AG09309 (cell line): ENCODE measurements at regions not wholly inside any gene's neighbourhood (a gene's known extent, or its start where the extent isn't known, plus 50 kb on each side); places are given as distances from the start of the nearest gene placed in this dataset.

ENCODE experiments used
- DNase-seq: peaks from one replicate; pipeline ENCODE4 v3.0.0-alpha.2; 2010; ENCODE audit warnings: low read depth
- H3K4me3 ChIP-seq: 2 replicates; pipeline ENCODE4 v1.5.1; 2011; ENCODE audit warnings: mild to moderate bottlenecking, low read depth, low read length, moderate library complexity; ENCODE audit not compliant: control insufficient read depth
- TF ChIP-seq, protein P1 (sequence below): IDR thresholded peaks from 2 replicates; pipeline ENCODE4 v1.5.1; 2011; ENCODE audit warnings: mild to moderate bottlenecking, low read depth, low read length, inconsistent platforms; ENCODE audit not compliant: insufficient read depth, control insufficient read depth; ENCODE audit errors: missing control alignments

DNA sequence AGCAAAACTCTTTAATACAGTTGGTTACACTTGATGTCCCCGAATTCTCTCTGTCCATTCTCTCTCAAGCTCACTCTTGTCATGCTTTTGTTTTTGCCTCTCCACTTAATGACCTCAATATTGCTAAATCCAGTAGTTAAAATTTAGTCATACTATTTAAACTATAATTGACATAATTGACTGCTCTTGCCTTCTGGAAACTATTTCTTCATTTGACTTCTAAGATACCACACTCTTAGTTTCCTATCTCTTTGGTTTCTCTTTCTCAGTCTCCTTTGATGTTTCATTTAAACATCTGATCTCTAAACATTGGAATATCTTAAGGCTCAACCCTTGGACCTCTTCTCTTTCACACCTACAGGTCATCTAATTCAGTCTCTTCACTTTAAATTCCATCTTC lies 211.3 kb downstream of the COG6 start:
- no peak for DNase-seq
- TF ChIP-seq, protein P1, sequence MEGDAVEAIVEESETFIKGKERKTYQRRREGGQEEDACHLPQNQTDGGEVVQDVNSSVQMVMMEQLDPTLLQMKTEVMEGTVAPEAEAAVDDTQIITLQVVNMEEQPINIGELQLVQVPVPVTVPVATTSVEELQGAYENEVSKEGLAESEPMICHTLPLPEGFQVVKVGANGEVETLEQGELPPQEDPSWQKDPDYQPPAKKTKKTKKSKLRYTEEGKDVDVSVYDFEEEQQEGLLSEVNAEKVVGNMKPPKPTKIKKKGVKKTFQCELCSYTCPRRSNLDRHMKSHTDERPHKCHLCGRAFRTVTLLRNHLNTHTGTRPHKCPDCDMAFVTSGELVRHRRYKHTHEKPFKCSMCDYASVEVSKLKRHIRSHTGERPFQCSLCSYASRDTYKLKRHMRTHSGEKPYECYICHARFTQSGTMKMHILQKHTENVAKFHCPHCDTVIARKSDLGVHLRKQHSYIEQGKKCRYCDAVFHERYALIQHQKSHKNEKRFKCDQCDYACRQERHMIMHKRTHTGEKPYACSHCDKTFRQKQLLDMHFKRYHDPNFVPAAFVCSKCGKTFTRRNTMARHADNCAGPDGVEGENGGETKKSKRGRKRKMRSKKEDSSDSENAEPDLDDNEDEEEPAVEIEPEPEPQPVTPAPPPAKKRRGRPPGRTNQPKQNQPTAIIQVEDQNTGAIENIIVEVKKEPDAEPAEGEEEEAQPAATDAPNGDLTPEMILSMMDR: no peak
- no peak overlapping the region for H3K4me3 ChIP-seq

DNA sequence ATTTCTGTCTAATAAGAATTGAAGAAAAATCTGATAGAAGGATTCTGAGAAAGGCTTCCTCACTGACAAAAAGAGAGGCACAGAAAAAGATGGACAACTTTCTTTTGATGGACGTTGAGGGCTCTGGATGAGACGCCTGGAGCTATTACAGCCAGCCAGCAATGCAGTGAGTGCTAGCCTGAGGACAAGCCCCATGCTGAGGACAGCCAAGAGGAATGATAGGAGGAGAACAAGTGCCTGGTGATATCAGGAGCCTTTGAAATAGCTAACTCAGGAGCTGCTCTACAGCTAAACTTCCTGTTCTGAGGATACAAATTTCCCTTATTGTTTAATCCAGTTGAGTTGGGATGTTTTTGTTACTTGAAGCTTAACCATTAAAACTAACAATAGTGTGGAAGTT lies 212.3 kb downstream of the COG6 start:
- TF ChIP-seq, protein P1: no peak
- no peak for DNase-seq

DNA sequence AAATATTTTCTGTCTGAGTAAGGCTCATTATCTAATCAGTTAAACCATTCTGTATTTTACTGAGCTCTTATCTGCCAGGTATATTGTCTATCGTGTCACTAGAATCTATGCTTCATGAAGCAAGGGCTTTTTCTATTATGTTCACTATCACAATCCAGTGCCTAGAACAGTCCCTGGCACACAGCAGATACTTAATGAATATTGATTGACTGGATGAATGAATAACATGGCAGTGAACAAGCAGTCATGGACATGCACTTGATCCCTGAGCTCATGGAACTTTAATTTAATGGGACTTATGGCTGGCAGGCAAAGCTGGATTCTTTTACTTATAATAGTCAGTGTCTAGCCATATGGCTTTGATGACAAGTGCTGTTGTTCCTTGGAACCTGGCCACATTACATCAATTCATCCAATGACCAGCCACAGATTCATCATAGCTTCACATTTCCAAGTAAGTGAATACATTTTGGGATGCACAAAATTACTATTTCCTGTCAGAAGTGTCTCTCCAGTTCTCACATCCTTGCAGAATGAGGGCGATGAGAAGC lies 214.8 kb downstream of the COG6 start:
- H3K4me3 ChIP-seq: no peak overlapping the region
- TF ChIP-seq, protein P1: no peak
- DNase-seq: no peak

More for the DNA sequence above, 212.3 kb downstream of the COG6 start:
- no peak overlapping the region for H3K4me3 ChIP-seq

DNA sequence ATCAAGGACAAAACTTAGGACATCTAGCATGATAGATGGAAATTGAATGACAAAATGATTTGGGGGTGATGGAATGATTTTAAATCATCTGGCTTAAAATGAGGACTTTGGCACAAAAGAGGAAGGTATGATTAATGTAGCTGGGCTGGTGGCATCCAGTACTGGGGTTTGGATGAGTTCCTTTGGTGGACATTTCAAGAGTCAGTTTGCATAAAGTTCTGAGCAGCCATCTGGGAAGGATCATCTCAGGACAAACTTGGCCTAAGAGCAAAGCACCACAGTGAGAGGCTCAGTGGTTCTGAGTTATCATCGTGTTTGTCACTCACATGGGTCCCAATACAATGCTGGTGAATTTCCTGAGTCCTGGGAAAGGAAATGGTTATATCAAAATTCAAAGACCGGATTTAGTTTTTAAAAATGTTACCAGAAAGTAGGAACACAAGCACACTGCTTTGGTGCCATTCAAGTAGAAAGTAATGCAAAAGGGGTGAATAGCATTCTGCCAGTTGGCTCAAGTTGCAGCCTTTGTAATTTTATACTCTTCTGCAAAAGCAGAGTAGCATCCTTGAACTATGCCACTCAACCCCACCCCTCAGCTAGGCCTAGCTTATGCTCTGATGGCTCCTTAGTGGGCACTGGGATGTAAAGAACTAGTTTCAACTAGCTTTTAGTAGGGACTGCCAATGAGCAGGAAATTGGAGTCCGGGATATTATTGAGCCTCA lies 219.0 kb downstream of the COG6 start:
- H3K4me3 ChIP-seq: no peak overlapping the region
- TF ChIP-seq, protein P1: no peak
- no peak for DNase-seq

DNA sequence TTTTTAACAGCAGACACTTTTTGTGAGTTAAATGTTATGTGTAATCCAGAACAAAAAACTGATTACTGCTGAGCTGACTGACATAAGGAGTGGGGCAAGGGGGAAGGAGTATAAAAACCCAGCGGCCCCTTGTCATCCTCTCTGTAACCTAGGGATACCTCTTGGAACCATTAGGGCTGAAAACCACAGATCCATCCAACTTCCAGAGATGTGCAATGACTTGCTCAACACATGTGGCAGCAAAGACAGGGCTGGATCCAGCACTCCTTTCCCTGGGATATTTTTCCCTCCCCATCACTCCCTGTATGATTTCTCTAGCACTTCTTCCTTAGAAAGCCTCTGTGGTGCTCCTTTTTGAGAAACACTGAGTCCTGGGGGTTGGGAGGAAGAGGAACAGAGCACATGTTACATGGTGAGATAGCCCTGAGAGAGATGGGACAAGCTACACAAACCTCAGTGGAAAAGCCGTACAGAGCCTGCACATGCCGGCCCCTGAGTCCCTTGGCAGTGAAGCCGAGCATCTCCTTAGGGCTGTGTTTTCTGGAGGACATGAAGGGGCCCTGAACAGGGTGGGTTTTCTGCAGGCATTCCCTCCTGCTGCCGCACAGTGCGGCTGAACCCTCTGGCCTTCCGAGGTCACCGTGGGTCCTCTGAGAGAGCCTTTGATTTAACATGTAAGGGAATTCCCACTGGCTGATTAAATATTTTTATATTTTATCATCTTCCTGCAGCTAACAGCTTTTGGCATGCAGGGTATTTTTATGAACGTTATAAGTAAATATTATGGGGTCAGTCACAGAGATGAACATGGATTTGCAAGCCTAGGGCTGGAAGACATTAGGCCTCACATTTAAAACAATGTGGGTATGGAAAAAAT lies 219.9 kb downstream of the COG6 start:
- TF ChIP-seq, protein P1: no peak
- DNase-seq: no peak

DNA sequence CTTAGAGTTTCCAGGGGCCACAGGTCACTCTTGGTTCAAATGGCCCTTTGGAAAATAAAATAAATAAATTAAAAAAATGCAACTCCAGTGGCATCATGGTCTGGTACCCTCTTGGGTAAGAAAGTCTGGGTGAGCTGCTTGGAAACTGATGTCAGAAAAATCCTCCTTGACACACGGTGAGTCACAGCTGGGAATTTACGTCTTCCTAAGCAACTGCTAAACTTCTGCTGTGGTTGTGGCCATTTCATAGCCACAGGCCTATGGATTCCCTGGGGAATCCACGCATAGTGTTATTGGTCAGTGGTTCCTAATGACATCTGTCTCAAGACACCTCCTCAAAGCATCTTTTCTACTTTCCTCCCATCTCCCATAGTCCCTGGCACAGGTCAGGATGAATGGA lies 220.8 kb downstream of the COG6 start:
- H3K4me3 ChIP-seq: no peak overlapping the region
- DNase-seq: peak; percentile 88
- TF ChIP-seq, protein P1: no peak

More for the DNA sequence above, 219.9 kb downstream of the COG6 start:
- H3K4me3 ChIP-seq: no peak overlapping the region
